GM12864 (cell line): ENCODE measurements at regions not wholly inside any gene's neighbourhood (a gene's known extent, or its start where the extent isn't known, plus 50 kb on each side); places are given as distances from the start of the nearest gene placed in this dataset.

Source experiments
- DNase-seq: peaks from one replicate; pipeline ENCODE4 v3.0.0-alpha.2; 2011; ENCODE audit warnings: low read depth
- H3K4me3 ChIP-seq: 2 replicates; pipeline ENCODE4 v1.5.1; 2011; ENCODE audit warnings: mild to moderate bottlenecking, low read depth, low read length, control low read depth
- TF ChIP-seq, protein P1 (sequence below): IDR thresholded peaks from 2 replicates; pipeline ENCODE4 v1.5.1; 2011; ENCODE audit warnings: low read depth, mild to moderate bottlenecking, moderate library complexity, low read length, control low read depth, inconsistent platforms; ENCODE audit errors: missing control alignments

DNA sequence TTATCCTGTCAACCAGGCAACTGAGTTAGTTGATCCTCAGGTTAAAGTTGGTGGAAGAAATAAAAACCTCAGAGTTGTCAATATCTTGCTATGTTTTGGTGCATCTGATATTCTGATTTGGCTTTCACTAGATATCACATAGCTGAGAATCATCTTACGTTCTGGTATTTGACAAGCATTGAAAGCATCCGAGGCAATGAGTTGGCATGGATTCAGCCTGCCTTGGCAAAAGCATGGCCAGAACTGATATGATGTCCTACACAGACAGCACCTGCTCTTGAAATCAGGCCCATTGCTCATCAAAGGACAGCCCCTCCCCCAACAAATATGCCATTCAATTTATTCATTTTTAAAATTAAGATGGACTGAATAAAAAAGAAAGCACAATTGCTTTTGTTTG is 320.7 kb upstream of the ATP2B1 start:
- TF ChIP-seq, protein P1, sequence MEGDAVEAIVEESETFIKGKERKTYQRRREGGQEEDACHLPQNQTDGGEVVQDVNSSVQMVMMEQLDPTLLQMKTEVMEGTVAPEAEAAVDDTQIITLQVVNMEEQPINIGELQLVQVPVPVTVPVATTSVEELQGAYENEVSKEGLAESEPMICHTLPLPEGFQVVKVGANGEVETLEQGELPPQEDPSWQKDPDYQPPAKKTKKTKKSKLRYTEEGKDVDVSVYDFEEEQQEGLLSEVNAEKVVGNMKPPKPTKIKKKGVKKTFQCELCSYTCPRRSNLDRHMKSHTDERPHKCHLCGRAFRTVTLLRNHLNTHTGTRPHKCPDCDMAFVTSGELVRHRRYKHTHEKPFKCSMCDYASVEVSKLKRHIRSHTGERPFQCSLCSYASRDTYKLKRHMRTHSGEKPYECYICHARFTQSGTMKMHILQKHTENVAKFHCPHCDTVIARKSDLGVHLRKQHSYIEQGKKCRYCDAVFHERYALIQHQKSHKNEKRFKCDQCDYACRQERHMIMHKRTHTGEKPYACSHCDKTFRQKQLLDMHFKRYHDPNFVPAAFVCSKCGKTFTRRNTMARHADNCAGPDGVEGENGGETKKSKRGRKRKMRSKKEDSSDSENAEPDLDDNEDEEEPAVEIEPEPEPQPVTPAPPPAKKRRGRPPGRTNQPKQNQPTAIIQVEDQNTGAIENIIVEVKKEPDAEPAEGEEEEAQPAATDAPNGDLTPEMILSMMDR: no peak
- DNase-seq: no peak
- H3K4me3 ChIP-seq: no peak overlapping the region

DNA sequence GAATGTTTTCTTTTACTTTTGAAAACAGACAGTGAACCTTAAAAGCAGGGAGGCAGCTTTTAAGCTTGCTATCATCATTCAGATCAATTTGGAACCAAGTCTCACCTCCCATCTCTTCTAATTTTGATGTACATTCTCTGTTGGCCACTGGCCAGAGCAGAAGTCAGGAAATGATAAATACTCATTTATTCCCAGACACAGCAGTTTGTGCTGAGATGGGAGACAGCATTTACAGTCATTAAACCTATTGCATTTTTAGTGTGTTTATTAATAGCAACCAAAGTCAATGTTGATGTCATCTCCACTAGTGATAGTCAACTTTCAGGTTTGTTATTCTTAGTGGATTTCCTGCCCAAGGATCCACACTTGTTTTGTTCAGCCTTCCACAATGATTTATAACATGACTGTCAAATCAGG is 320.0 kb upstream of the ATP2B1 start:
- H3K4me3 ChIP-seq: no peak overlapping the region
- no peak for DNase-seq
- TF ChIP-seq, protein P1: no peak

DNA sequence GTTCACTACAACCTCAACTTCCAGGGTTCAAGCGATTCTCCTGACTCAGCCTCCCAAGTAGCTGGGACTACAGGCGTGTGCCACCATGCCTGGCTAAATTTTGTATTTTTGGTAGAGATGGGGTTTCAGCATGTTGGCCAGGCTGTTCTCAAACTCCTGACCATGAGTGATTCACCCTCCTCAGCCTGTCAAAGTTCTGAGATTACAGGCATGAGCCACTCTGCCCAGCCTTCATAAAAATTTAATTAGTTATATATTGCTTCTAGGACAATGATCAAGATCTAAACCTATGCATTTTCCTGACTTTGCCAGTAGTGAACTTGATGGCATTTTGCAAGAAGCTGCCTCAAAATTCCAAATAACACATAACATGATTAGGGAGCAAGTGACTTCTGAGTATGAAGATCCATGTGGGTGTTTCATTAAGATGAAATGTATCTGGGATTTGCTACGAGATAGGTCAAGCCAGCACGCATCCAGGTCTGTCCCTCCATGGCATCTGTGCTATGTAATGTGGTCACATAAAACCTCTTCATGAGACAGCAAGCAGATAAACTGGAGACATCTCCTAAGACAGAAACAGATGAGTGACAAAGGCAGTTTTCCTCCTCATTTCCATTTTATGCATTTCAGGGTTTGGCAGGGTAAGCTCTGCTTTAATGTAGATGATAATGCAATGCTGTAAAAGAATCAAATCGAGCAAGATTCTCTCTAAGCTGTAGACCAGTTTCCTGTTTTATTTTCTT is 319.4 kb upstream of the ATP2B1 start:
- TF ChIP-seq, protein P1: no peak
- no peak overlapping the region for H3K4me3 ChIP-seq
- no peak for DNase-seq

DNA sequence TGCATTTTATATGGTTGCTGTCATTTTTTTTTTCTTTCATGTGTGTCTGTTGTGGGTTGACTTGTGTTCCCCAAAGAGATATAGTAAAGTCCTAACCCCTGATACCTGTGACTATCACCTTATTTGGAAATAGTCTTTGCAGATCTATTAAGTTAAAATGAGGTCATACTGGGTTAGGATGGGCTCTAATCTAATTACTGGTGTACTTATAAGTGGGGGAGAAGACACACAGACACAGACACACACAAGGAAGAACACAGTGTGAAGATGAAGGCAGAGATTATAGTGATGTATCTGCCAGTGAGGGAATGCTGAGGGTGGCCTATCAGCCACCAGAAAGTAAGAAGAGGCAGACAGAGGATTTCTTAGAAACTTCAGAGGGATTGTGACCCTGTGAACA is 318.4 kb upstream of the ATP2B1 start:
- no peak overlapping the region for H3K4me3 ChIP-seq
- no peak for DNase-seq
- TF ChIP-seq, protein P1: no peak

DNA sequence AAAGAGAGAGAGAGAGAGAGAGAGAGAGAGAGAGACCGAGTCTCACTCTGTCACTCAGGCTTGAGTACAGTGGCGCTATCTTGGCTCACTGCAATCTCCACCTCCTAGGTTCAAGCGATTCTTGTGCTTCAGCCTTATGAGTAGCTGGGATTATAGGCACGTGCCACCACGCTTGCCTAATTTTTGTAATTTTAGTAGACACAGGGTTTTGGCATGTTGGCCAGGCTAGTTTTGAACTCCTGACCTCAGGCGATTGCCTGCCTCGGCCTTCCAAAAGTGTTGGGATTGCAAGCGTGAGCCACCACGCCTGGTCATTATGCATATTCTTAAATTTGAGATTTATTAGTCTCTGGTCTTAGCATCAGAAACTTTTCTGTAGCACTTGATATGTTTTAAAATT is 317.9 kb upstream of the ATP2B1 start:
- DNase-seq: no peak
- TF ChIP-seq, protein P1: no peak
- H3K4me3 ChIP-seq: no peak overlapping the region

DNA sequence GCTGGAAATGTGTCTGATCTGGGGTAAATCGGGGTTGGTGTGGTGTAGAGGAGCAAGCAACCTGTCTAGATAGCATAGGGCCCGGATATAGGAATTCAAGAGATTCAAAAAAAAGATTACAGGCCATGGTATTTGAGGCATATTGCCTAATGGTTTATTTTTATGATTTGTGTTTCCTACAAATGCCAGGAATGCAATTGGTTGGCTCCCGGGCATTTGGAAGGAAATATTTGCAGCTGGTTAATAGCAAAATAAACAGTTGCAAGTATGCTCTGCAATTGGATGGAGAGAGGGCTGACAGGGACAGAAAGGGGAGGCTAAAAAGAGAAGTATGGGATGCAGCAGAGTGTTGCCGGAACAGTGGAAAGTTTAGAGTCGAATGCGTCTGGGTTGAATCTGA is 315.6 kb upstream of the ATP2B1 start:
- TF ChIP-seq, protein P1: no peak
- DNase-seq: no peak
- H3K4me3 ChIP-seq: no peak overlapping the region
